ENCODE measurements at regions not wholly inside any gene's neighbourhood (a gene's known extent, or its start where the extent isn't known, plus 50 kb on each side); places are given as distances from the start of the nearest gene placed in this dataset.

- H4K20me1 ChIP-seq (ENCODE audit: insufficient read depth), result no peaks in the 10 kb centered on the region
- H3K4me2 ChIP-seq, result no peak overlapping the region
- TF ChIP-seq EZH2 (IDR thresholded peaks at IDR 0.05; ENCODE audit: low read depth), result no peak
- no peak for TF ChIP-seq CTCF (conservative IDR thresholded peaks at IDR 0.05)
- no peaks in the 10 kb centered on the region for H3K79me2 ChIP-seq (ENCODE audit: low read depth)
- intact Hi-C loops (cut with micrococcal nuclease; ENCODE audit: unreplicated experiment), result no loop called here
- no TSS peak for BruUV-seq (replicated peaks)
- H2AFZ ChIP-seq, result no peak overlapping the region
- POLR2A ChIA-PET (ENCODE audit: unreplicated experiment), result no interaction called here
- H3F3A ChIP-seq (ENCODE audit: insufficient read depth, low read depth), result no peaks in the 10 kb centered on the region
- H3K4me3 ChIP-seq, result no peak overlapping the region
- CTCF ChIA-PET, result no interaction called here
- no peaks in the 10 kb centered on the region for H3K36me3 ChIP-seq (ENCODE audit: low read depth)
- no peaks in the 10 kb centered on the region for H3K9me3 ChIP-seq (ENCODE audit: insufficient read depth, low read depth)
- H3K9me2 ChIP-seq (ENCODE audit: insufficient read depth), result no peaks in the 10 kb centered on the region
- no peak overlapping the region for H3K27ac ChIP-seq
- H3K4me1 ChIP-seq (replicated peaks; ENCODE audit: insufficient read depth), result no peaks in the 10 kb centered on the region
- DNase-seq, result no peak
- no peaks in the 10 kb centered on the region for H3K27me3 ChIP-seq (ENCODE audit: insufficient read depth, low read depth)
Measured at GRCh38 chr3:18747383-18747782, 322.2 kb upstream of the SATB1 start.

- no peak for TF ChIP-seq CTCF (conservative IDR thresholded peaks at IDR 0.05)
- Histone ChIP-seq H3K27me3 (ENCODE audit: insufficient read depth, low read depth) (no peaks in the 10 kb centered on the region), H3F3A (ENCODE audit: insufficient read depth, low read depth) (no peaks in the 10 kb centered on the region), H3K27ac (no peak overlapping the region), H4K20me1 (ENCODE audit: insufficient read depth) (no peaks in the 10 kb centered on the region), H3K79me2 (ENCODE audit: low read depth) (no peaks in the 10 kb centered on the region), H3K9me3 (ENCODE audit: insufficient read depth, low read depth) (no peaks in the 10 kb centered on the region), H3K9me2 (ENCODE audit: insufficient read depth) (no peaks in the 10 kb centered on the region), H3K4me1 (replicated peaks; ENCODE audit: insufficient read depth) (no peaks in the 10 kb centered on the region), H3K36me3 (ENCODE audit: low read depth) (no peaks in the 10 kb centered on the region), H3K4me2 (no peak overlapping the region), H3K4me3 (no peak overlapping the region), H2AFZ (no peak overlapping the region)
- CTCF ChIA-PET, result no interaction called here
- no peak for DNase-seq
- intact Hi-C loops (cut with micrococcal nuclease; ENCODE audit: unreplicated experiment), result no loop called here
- no TSS peak for BruUV-seq (replicated peaks)
- POLR2A ChIA-PET (ENCODE audit: unreplicated experiment), result no interaction called here
Measured at GRCh38 chr3:18745472-18745871, 320.3 kb upstream of the SATB1 start.

DNA sequence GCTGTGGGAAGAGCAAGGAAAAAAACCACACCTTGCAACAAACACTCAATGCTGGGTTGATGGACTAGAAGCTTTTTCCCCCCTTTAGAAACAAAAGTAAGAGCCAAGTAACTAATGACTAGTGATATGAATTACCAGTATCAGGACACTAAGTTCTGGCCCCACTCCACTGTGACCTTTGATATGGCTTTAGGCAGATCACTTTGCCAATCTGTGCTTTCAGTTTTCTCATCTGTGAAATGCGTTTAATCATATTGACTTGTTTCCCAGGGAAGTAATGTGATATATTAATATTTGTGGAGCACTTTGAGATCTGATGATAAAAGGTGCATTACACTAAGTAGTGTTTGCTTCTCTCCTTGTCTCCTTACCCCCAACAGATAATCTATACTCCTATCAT lies 319.3 kb upstream of the SATB1 start:
- H2AFZ ChIP-seq, result peak overlapping the region; percentile 30
- H3K79me2 ChIP-seq (ENCODE audit: low read depth), result no peaks in the 10 kb centered on the region
- no peaks in the 10 kb centered on the region for H3F3A ChIP-seq (ENCODE audit: insufficient read depth, low read depth)
- CTCF ChIA-PET, result no interaction called here
- no peak overlapping the region for H3K27ac ChIP-seq
- no peaks in the 10 kb centered on the region for H3K36me3 ChIP-seq (ENCODE audit: low read depth)
- no peak overlapping the region for H3K4me2 ChIP-seq
- H3K4me3 ChIP-seq, result no peak overlapping the region
- no peaks in the 10 kb centered on the region for H3K27me3 ChIP-seq (ENCODE audit: insufficient read depth, low read depth)
- H3K4me1 ChIP-seq (replicated peaks; ENCODE audit: insufficient read depth), result no peaks in the 10 kb centered on the region
- POLR2A ChIA-PET (ENCODE audit: unreplicated experiment), result no interaction called here
- no TSS peak for BruUV-seq (replicated peaks)
- H4K20me1 ChIP-seq (ENCODE audit: insufficient read depth), result no peaks in the 10 kb centered on the region
- H3K9me3 ChIP-seq (ENCODE audit: insufficient read depth, low read depth), result no peaks in the 10 kb centered on the region
- TF ChIP-seq EZH2 (IDR thresholded peaks at IDR 0.05; ENCODE audit: low read depth) (no peak), CTCF (conservative IDR thresholded peaks at IDR 0.05) (no peak)
- intact Hi-C loops (cut with micrococcal nuclease; ENCODE audit: unreplicated experiment), result no loop called here
- no peak for DNase-seq
- no peaks in the 10 kb centered on the region for H3K9me2 ChIP-seq (ENCODE audit: insufficient read depth)
